HG03060 (cell line): ENCODE measurements at regions not wholly inside any gene's neighbourhood (a gene's known extent, or its start where the extent isn't known, plus 50 kb on each side); places are given as distances from the start of the nearest gene placed in this dataset.
"Not testable (repeated sequence)": the region's sequence is repeated elsewhere in the genome, so short reads cannot be mapped to it uniquely, and the experiment has no call there.

Experiments used
- ATAC-seq: cut with Tn5 transposase; IDR thresholded peaks from one replicate; pipeline ENCODE4 v1.9.1; 2021; ENCODE audit warnings: low read depth, moderate number of reproducible peaks; ENCODE audit not compliant: unreplicated experiment

- no peak for ATAC-seq
Measured at GRCh38 chr2:38484957-38485356, 107.9 kb upstream of the ATL2 start.

GRCh38 chr2:38483776-38484501, 106.9 kb upstream of the ATL2 start:
- no peak for ATAC-seq

DNA sequence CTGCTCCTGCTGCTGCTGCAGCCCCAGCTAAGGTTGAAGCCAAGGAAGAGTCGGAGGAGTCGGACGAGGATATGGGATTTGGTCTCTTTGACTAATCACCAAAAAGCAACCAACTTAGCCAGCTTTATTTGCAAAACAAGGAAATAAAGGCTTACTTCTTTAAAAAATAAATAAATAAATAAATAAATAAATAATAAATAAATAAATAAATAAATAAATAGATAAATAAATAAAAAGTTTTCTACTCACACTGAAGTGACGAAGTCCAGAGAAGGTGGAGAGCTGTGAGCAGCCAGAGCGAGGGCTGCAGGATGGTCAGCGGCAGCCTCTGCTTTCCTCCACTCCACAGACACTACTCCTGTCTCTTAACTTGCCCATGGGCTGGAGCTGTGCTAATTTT, 105.6 kb upstream of the ATL2 start:
- not testable (repeated sequence) for ATAC-seq

DNA sequence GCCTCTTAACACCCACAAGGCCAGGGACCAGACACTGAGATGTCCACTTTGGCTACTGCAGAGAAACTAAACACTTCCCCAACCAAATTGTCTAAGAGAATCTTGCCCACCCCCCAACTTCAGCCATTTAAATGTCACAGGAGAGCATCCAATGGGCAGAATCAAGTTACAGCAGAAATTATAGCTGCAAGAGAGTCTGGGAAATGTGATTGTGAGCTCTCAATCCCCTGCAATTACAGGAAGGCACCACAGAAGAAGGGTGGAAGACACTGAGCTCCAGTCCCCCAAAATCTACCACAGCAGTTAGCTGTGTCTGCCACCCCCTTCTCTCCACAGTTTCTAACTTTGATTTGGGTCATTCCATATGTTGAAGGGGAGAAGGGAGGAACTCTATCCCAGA, 103.5 kb upstream of the ATL2 start:
- ATAC-seq, result no peak

- no peak for ATAC-seq
Measured at GRCh38 chr2:38477006-38477405, 99.9 kb upstream of the ATL2 start.

DNA sequence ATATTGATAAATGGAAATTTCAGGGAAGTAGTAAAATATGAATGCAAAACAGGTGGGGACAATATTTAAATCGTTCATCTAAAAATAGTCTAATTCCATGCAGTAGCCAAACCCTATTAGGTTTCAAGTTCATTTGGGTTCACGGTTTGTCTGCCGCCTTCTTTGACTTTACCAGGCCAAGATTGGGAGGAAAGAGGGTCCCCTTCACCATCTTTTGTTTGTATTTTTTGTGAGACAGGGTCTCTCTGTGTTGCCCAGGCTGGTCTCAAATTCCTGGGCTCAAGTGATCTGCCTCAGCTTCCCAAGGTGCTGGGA, 98.5 kb upstream of the ATL2 start:
- no peak for ATAC-seq

GRCh38 chr2:38474715-38475566, 97.9 kb upstream of the ATL2 start:
- ATAC-seq, result no peak

DNA sequence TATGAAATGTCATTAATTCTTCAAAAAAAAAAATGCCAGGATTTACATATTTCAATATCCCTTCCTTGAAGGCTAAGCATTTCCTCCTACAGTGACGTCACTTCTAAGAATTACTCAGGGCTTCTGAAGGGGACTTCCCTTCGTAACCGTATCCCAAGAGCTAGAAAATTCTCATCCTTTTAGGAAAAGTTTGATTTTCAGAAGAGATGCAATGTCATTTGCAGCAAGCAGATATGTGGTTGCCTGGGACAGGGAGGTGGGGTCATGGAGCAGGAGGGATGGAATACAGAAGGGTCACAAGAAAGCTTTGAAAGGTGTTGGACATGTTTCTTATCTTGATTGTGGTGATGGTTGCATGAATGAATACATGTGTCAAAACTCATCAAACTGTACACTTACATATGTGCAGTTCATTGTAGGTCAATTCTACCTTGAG, 97.0 kb upstream of the ATL2 start:
- no peak for ATAC-seq

GRCh38 chr2:38473333-38474005, 96.4 kb upstream of the ATL2 start:
- ATAC-seq, result no peak

DNA sequence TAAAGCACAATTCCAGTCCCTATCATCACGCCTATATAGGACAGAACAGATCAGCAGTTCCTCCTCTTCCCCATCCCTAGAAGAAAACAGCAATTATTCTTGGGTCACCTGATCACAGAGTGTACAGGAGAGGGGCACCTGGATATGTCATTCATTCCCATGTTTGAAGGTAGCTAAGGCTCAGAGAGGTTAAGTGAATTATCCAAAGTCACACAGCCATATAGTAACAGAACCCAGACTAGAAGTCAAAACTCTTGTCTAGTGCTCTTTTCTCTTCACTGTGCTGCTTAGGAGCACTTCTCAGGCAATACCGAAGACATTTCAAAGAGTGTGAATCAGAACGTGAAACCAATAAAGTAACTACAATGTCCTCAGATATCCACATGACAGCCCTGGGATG, 93.0 kb upstream of the ATL2 start:
- ATAC-seq, result no peak

- ATAC-seq, result no peak
Measured at GRCh38 chr2:38467768-38468455, 90.8 kb upstream of the ATL2 start.

DNA sequence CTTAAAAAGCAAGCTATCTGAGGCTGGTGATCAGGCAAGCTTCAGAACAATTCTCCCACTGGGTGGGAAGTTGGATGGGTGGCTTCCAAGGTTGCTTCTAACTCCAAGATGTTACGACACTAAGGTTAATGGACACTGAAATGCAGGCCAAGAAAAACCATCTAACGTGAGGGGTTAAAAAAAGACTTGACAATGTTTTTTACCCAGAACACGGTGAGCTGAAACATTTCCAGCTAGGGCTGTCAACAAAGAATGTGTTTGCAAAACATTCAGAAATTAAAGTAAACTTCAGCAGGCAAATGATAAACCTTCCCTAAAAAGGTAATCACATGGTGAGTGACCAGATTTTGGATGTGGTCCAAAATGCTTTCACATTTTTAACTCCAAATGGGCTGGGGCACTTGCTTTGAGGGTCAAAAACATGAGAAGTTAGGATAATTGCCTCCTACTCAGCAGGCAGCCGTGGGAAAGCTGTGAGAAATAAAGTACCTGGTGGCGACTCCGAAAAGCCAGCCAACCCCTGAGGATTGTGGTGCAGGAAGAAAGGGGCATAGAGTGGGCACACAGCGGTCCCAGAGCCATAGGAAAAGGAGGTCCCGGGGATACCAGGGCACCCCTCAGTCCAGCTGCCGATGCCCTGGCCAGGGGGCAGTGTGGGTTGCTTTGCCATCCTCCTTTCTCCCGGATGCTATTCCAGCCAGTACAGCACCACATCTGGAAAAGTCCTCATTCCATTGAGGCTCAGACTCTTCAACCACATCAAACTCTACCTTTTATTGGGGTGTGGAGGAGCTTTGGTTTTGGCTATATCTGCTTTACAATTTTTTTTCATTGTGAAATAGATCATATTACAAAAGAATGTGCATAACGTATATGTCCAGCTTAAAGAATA, 90.0 kb upstream of the ATL2 start:
- ATAC-seq, result no peak

GRCh38 chr2:38466409-38466808, 89.3 kb upstream of the ATL2 start:
- no peak for ATAC-seq

GRCh38 chr2:38465789-38466127, 88.7 kb upstream of the ATL2 start:
- no peak for ATAC-seq

DNA sequence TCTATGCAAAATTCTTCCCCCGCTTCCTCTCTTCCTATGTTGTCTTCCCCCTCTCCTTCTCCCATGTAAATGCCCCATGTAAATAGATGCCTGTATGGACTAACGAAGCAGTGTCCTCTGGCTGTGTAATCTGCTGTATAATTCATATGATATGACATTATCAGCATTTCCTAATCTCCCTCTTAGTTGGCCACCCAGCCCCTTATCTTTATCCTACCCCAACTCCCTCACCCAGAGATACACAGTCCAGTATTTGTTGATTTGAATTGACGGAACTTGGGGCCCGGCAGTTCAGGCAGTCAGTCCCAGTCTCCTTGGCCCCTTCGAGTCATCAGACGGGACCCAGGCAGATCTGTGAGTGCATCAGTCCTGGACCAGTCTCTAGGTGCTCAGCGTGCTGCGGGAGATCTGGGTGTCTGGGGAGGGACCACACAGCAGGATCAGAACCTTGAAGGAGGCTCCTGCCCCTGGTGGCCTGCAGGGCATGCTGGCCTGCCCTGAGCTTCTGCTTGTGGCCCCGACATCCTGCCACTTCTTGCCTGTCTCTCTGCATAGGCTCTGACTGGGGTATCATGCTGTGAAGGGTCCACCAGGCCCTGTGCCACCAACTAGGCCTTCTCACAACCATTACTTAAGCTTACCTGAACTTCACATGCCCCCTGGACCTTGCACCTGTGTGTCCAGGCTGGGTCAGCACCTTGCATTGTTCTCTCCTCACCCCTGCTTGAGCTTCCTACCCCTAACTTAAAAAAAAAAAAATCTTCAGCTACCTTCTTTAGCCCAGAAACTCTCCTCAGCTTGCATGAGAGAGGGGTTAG, 88.1 kb upstream of the ATL2 start:
- no peak for ATAC-seq

- no peak for ATAC-seq
Measured at GRCh38 chr2:38463752-38464151, 86.7 kb upstream of the ATL2 start.

DNA sequence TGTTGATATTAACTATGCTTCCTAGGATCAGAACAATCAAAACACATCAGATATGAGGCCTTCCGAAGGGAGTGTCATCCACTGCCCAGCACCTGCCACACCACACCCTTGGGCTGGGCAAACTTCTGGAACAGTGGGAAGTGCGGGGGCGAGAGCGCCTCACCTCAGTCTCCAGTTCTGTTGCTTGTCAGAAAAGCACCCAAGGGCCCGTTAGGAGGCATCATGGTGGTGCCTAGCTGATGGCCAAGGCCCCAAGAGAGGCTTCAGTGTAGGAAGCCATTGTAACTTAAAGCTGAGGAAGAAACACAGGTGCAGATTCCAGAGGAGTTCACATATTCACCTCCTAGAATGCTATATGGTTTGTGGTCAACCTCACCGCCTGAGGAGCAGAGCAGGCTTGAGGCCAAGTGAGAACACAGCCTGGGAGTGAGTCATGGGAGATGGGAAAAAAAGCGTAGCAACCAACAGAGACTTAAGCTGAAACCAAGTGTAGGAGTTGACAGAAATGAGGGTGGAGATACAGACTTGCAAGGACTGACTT, 85.1 kb upstream of the ATL2 start:
- no peak for ATAC-seq

DNA sequence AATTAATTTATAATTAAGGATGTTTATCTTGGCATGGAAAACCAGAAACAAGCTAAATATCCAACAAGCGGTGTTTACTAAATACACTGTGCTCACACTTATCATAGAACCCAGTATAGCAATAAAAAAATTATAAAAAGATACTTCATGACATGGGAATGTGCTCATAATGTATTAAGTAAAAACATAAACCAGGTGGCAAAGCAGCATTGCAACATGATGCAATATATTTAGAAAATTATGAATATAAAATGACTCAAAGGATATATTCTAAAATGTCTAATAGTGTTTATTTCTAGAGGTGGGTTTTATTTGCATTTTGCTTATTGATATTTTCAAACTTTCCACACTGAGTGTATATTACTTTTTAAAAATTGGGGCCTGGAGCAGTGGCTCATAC, 84.4 kb upstream of the ATL2 start:
- ATAC-seq, result no peak

DNA sequence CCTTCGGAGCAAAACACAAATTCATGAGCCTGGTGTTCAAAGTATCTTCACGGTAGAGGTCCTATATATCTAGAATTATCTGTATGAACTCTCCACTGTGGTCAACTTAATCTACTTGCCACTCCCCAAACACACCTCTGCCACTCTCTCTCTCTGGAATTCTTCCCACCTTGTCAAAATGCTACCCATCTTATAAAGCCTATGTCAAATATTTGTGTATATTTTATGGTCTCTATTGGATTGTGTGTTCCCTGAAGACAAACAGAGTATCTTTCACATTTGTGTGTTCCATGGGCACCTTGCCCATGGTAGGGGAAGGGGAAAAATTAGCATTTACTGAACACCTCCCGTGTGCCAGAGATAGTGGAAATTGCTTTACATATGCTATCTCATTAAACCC, 83.2 kb upstream of the ATL2 start:
- no peak for ATAC-seq
